HepG2 (cell line): ENCODE measurements at regions not wholly inside any gene's neighbourhood (a gene's known extent, or its start where the extent isn't known, plus 50 kb on each side); places are given as distances from the start of the nearest gene placed in this dataset.
A peak's percentile ranks its signal among the peaks of the same experiment; 100 is the strongest.

ENCODE experiments used
- ATAC-seq: fragments of 200-7000 bp; cut with Tn5 transposase; 3 replicates; pipeline ENCODE4 v1.9.1; 2020; ENCODE audit warnings: mild to moderate bottlenecking, moderate library complexity
- BruUV-seq: library from RNA; stranded (reverse); fragments of 400-500 nt; replicated peaks from 2 replicates; lab custom pipeline; 2021; lab: Mats Ljungman, UMichigan
- CTCF ChIA-PET: fragments of 300-600 bp; formaldehyde crosslinking; extraction: SDS; loops from one replicate; lab custom pipeline; 2021; ENCODE audit warnings: low total read pairs, inconsistent platforms, low intra/inter-chr PET ratio; lab: Yijun Ruan, JAX
- POLR2A ChIA-PET: fragments of 350-600 bp; sonication (Branson Sonifier 250); formaldehyde crosslinking; loops from one replicate; lab custom pipeline; 2020; ENCODE audit warnings: antibody characterized with exemption, inconsistent platforms; lab: Yijun Ruan, JAX
- DNase-seq: peaks from one replicate; pipeline ENCODE4 v3.0.0-alpha.2; 2015; ENCODE audit warnings: low spot score
- FAIRE-seq: peaks from 3 replicates; lab custom pipeline; 2011; peaks lifted over from hg19 to GRCh38; lab: Jason Lieb, UNC
- H2AFZ ChIP-seq: one replicate; pipeline ENCODE4 v1.6.1; 2011; ENCODE audit warnings: low read length, inconsistent platforms
- H3K27ac ChIP-seq: fragments of 300-600 bp; 3 replicates; pipeline ENCODE4 v1.8.0; 2011; ENCODE audit warnings: mixed run types, mild to moderate bottlenecking, mixed read lengths, low read length, inconsistent platforms; ENCODE audit not compliant: insufficient read depth; ENCODE audit errors: extremely low read length
- H3K27me3 ChIP-seq, 2 experiments: fragments of 200-600 bp in 1 of 2; 2 replicates in 1 of 2; 3 replicates in 1 of 2; pipeline versions ENCODE4 v1.6.0 to v1.8.0; 2011; ENCODE audit warnings: low read length in 2 of 2, mild to moderate bottlenecking in 2 of 2, moderate library complexity in 2 of 2, inconsistent platforms in 1 of 2; ENCODE audit not compliant: insufficient read depth in 2 of 2, control insufficient read depth in 1 of 2
- H3K36me3 ChIP-seq, 2 experiments: fragments of 200-600 bp in 1 of 2; replicated peaks in 1 of 2; 2 replicates in 1 of 2; 3 replicates in 1 of 2; pipeline versions ENCODE4 v1.5.1 to v1.8.0; 2011; ENCODE audit warnings: low read length in 2 of 2, inconsistent platforms in 1 of 2; ENCODE audit not compliant: insufficient read depth in 2 of 2, control insufficient read depth in 1 of 2
- H3K4me1 ChIP-seq: 2 replicates; pipeline ENCODE4 v1.5.1; 2012; ENCODE audit warnings: low read length, inconsistent platforms; ENCODE audit not compliant: insufficient read depth
- H3K4me2 ChIP-seq: 2 replicates; pipeline ENCODE4 v1.6.0; 2011; ENCODE audit warnings: low read depth, low read length, inconsistent platforms
- H3K4me3 ChIP-seq, 3 experiments: fragments of 200-600 bp in 1 of 3; sonication (generic), shearing (Covaris generic) in 1 of 3; replicated peaks in 1 of 3; 2 replicates each; pipeline ENCODE4 v1.5.1; 2011 to 2016; ENCODE audit warnings: low read length in 3 of 3, inconsistent platforms in 2 of 3, low read depth in 2 of 3, mild to moderate bottlenecking in 2 of 3, control low read depth in 1 of 3, mixed read lengths in 1 of 3; ENCODE audit not compliant: insufficient read depth in 1 of 3
- H3K79me2 ChIP-seq: one replicate; pipeline ENCODE4 v1.6.1; 2011; ENCODE audit warnings: low read length, inconsistent platforms; ENCODE audit not compliant: insufficient read depth
- H3K9ac ChIP-seq: 2 replicates; pipeline ENCODE4 v1.6.0; 2011; ENCODE audit warnings: mild to moderate bottlenecking, low read depth, low read length, inconsistent platforms; ENCODE audit not compliant: insufficient read depth
- H3K9me3 ChIP-seq: 2 replicates; pipeline ENCODE4 v1.5.1; 2012; ENCODE audit warnings: mild to moderate bottlenecking, low read length
- H4K20me1 ChIP-seq: 2 replicates; pipeline ENCODE4 v1.6.0; 2011; ENCODE audit warnings: inconsistent platforms, mild to moderate bottlenecking, low read length, moderate library complexity; ENCODE audit not compliant: insufficient read depth
- CEBPB ChIP-seq: IDR thresholded peaks from 2 replicates; pipeline ENCODE4 v1.6.1; 2011; ENCODE audit warnings: low read depth, low read length, improper control_type of control experiment, borderline replicate concordance
- E2F5 ChIP-seq: sonication (generic); formaldehyde crosslinking; conservative IDR thresholded peaks from 2 replicates; pipeline ENCODE4 v1.4.0; 2020; ENCODE audit warnings: missing genetic modification reagents
- MXI1 ChIP-seq: IDR thresholded peaks from 3 replicates; pipeline ENCODE4 v1.6.1; 2012; ENCODE audit warnings: low read depth, low read length, inconsistent platforms, borderline replicate concordance
- SMAD9 ChIP-seq: sonication (generic); formaldehyde crosslinking; IDR thresholded peaks from 2 replicates; pipeline ENCODE4 v1.5.1; 2020; ENCODE audit warnings: mild to moderate bottlenecking, missing genetic modification reagents
- ZNF430 ChIP-seq: sonication (generic); formaldehyde crosslinking; IDR thresholded peaks from 2 replicates; pipeline ENCODE4 v1.9.0; 2021; ENCODE audit warnings: mild to moderate bottlenecking, missing genetic modification reagents
- WGBS: methylation state at CpG from one replicate; pipeline ENCODE4 v1.1.6; 2017; ENCODE audit warnings: low lambda C conversion rate; 5-methylcytosine and 5-hydroxymethylcytosine counted together
- in situ Hi-C: cut with HindIII; loops from 2 replicates; pipeline ENCODE4 v1.10.0; 2017; ENCODE audit warnings: low pct_unique_long_range_greater_than_20kb; ENCODE audit not compliant: extremely low pct_ligation_motif_present
- intact Hi-C: fragments of 100-400 bp; cut with micrococcal nuclease; formaldehyde crosslinking; loops from one replicate; pipeline ENCODE4 v1.10.0; 2022; ENCODE audit not compliant: unreplicated experiment

- in situ Hi-C loops: no loop called here
- no peaks in the 10 kb centered on the region for H3K27me3 ChIP-seq
- ATAC-seq: no peak
- H3K9ac ChIP-seq: no peak overlapping the region
- peaks cover 9% of the 10 kb centered on the region; the same call in 1 of the 2 replicates for H3K4me1 ChIP-seq
- H3K36me3 ChIP-seq: no peaks in the 10 kb centered on the region
- no peak overlapping the region for H3K4me3 ChIP-seq
- no peaks in the 10 kb centered on the region for H3K79me2 ChIP-seq
- WGBS: 11% methylated on average over 5 of the region's 5 CpGs
- no peak overlapping the region for H3K4me2 ChIP-seq
- no TSS peak for BruUV-seq
- CTCF ChIA-PET: no interaction called here
- FAIRE-seq: no peak
- H2AFZ ChIP-seq: no peak overlapping the region
- DNase-seq: no peak
- intact Hi-C loops: no loop called here
- H3K27ac ChIP-seq: no peak overlapping the region
- no peaks in the 10 kb centered on the region for H4K20me1 ChIP-seq
- TF ChIP-seq CEBPB (peak; percentile 39; the same call in 1 of the 2 replicates), MXI1 (no peak), E2F5 (no peak), SMAD9 (CRISPR knock-in tag) (no peak)
- H3K9me3 ChIP-seq: no peaks in the 10 kb centered on the region
- POLR2A ChIA-PET: no interaction called here
These were observed 637.1 kb upstream of the CHAC2 start for GRCh38 chr2:53130441-53130943.

GRCh38 chr2:53129851-53130250 lies 637.8 kb upstream of the CHAC2 start:
- no peak overlapping the region for H3K4me3 ChIP-seq
- ATAC-seq (no peak), DNase-seq (no peak), FAIRE-seq (no peak)
- no peak overlapping the region for H3K4me2 ChIP-seq
- H3K4me1 ChIP-seq: peaks cover 3% of the 10 kb centered on the region; the same call in 1 of the 2 replicates
- TF ChIP-seq CEBPB (0 out of 2 replicates have a peak, but pooled peaks have one; percentile 1), ZNF430 (CRISPR knock-in tag) (no peak)
- H3K36me3 ChIP-seq: no peaks in the 10 kb centered on the region
- intact Hi-C loops: no loop called here
- 0% methylated on average over 1 of the region's 1 CpG for WGBS
- H3K79me2 ChIP-seq: no peaks in the 10 kb centered on the region
- H2AFZ ChIP-seq: no peak overlapping the region
- BruUV-seq: no TSS peak
- H3K9me3 ChIP-seq: no peaks in the 10 kb centered on the region
- CTCF ChIA-PET: no interaction called here
- H3K27ac ChIP-seq: no peak overlapping the region
- no peaks in the 10 kb centered on the region for H4K20me1 ChIP-seq
- H3K27me3 ChIP-seq: no peaks in the 10 kb centered on the region
- POLR2A ChIA-PET: no interaction called here
- no peak overlapping the region for H3K9ac ChIP-seq
- in situ Hi-C loops: no loop called here
